Endothelial cell of umbilical vein (primary cell): ENCODE measurements at regions not wholly inside any gene's neighbourhood (a gene's known extent, or its start where the extent isn't known, plus 50 kb on each side); places are given as distances from the start of the nearest gene placed in this dataset.

Experiments used
- BruUV-seq: library from RNA; stranded (reverse); fragments of 400-500 nt; replicated peaks from 2 replicates; lab custom pipeline; 2021; lab: Mats Ljungman, UMichigan
- CTCF ChIA-PET: fragments of 300-600, 350-600 bp; sonication (Branson Sonifier 250); formaldehyde crosslinking; loops from one replicate; lab custom pipeline; 2021; ENCODE audit warnings: antibody characterized with exemption, inconsistent platforms; lab: Charles Lee
- POLR2A ChIA-PET: fragments of 300-600, 350-600 bp; sonication (Branson Sonifier 250); formaldehyde crosslinking; loops from one replicate; lab custom pipeline; 2021; ENCODE audit warnings: antibody characterized with exemption, inconsistent platforms; lab: Charles Lee
- DNase-seq: peaks from one replicate; pipeline ENCODE4 v3.0.0-alpha.2; 2011; ENCODE audit warnings: low read depth, low spot score
- FAIRE-seq: peaks from 2 replicates; lab custom pipeline; 2011; peaks lifted over from hg19 to GRCh38; lab: Jason Lieb, UNC
- H2AFZ ChIP-seq: 2 replicates; pipeline ENCODE4 v1.6.0; 2012; ENCODE audit warnings: low read depth, low read length, control low read depth, inconsistent platforms
- H3K27ac ChIP-seq: 2 replicates; pipeline ENCODE4 v1.5.1; 2011; ENCODE audit warnings: low read depth, mild to moderate bottlenecking, control low read depth, low read length, moderate library complexity; ENCODE audit not compliant: insufficient read depth
- H3K27me3 ChIP-seq, 2 experiments: 2 replicates each; pipeline versions ENCODE4 v1.6.0 to v1.6.1; 2011; ENCODE audit warnings: low read length in 2 of 2, mixed read lengths in 1 of 2; ENCODE audit not compliant: control insufficient read depth in 2 of 2, insufficient read depth in 2 of 2
- H3K36me3 ChIP-seq, 2 experiments: 2 replicates in 1 of 2; 3 replicates in 1 of 2; pipeline ENCODE4 v1.5.1; 2011; ENCODE audit warnings: low read length in 2 of 2, mild to moderate bottlenecking in 1 of 2, moderate library complexity in 1 of 2; ENCODE audit not compliant: control insufficient read depth in 2 of 2, insufficient read depth in 2 of 2; ENCODE audit errors: extremely low read depth in 1 of 2
- H3K4me1 ChIP-seq: 3 replicates; pipeline ENCODE4 v1.5.1; 2011; ENCODE audit warnings: mild to moderate bottlenecking, low read length; ENCODE audit not compliant: control insufficient read depth, insufficient read depth; ENCODE audit errors: extremely low read depth
- H3K4me2 ChIP-seq: 2 replicates; pipeline ENCODE4 v1.6.1; 2011; ENCODE audit warnings: low read length, control low read depth, mixed read lengths; ENCODE audit not compliant: insufficient read depth
- H3K4me3 ChIP-seq, 3 experiments: fragments of 200-600 bp in 1 of 3; sonication (generic), shearing (Covaris generic) in 1 of 3; replicated peaks in 1 of 3; 2 replicates each; pipeline ENCODE4 v1.5.1; 2011 to 2016; ENCODE audit warnings: control low read depth in 3 of 3, low read length in 3 of 3, mild to moderate bottlenecking in 2 of 3, inconsistent platforms in 1 of 3, low read depth in 1 of 3, moderate library complexity in 1 of 3; ENCODE audit not compliant: insufficient read depth in 1 of 3
- H3K79me2 ChIP-seq: 2 replicates; pipeline ENCODE4 v1.6.0; 2012; ENCODE audit warnings: low read length, inconsistent platforms; ENCODE audit not compliant: control insufficient read depth, insufficient read depth
- H3K9ac ChIP-seq: replicated peaks from 2 replicates; pipeline ENCODE3; 2011; ENCODE audit warnings: low read length, control low read depth; ENCODE audit not compliant: insufficient read depth; ENCODE audit errors: extremely low read depth
- H3K9me1 ChIP-seq: replicated peaks from 3 replicates; pipeline ENCODE4 v1.6.0; 2011; ENCODE audit warnings: mild to moderate bottlenecking, low read length; ENCODE audit not compliant: control insufficient read depth, insufficient read depth; ENCODE audit errors: extremely low read depth
- H3K9me3 ChIP-seq: replicated peaks from 2 replicates; pipeline ENCODE4 v1.5.1; 2012; ENCODE audit warnings: low read length, inconsistent platforms; ENCODE audit not compliant: control insufficient read depth, insufficient read depth
- H4K20me1 ChIP-seq: replicated peaks from 2 replicates; pipeline ENCODE3; 2011; ENCODE audit warnings: mild to moderate bottlenecking, low read length; ENCODE audit not compliant: control insufficient read depth, insufficient read depth; ENCODE audit errors: extremely low read depth
- EZH2 ChIP-seq: IDR thresholded peaks from 2 replicates; pipeline ENCODE4 v1.6.1; 2012; ENCODE audit warnings: borderline replicate concordance, low read depth, mild to moderate bottlenecking, moderate library complexity, low read length, inconsistent platforms; ENCODE audit not compliant: severe bottlenecking
- FOS ChIP-seq: IDR thresholded peaks from 2 replicates; pipeline ENCODE4 v1.6.1; 2011; ENCODE audit warnings: mild to moderate bottlenecking, low read length, moderate library complexity, borderline replicate concordance; ENCODE audit not compliant: insufficient read depth
- GATA2 ChIP-seq: IDR thresholded peaks from 2 replicates; pipeline ENCODE4 v1.7.0; 2011; ENCODE audit warnings: low read depth, mild to moderate bottlenecking, moderate library complexity, mixed read lengths, low read length; ENCODE audit not compliant: insufficient read length, insufficient read depth
- JUN ChIP-seq: IDR thresholded peaks from 2 replicates; pipeline ENCODE4 v1.6.1; 2011; ENCODE audit warnings: borderline replicate concordance, low read depth; ENCODE audit not compliant: insufficient read length, insufficient read depth
- MYC ChIP-seq: IDR thresholded peaks from one replicate; pipeline ENCODE4 v1.6.1; 2011; ENCODE audit warnings: mild to moderate bottlenecking, low read depth, low read length
- POLR2A ChIP-seq: IDR thresholded peaks from 2 replicates; pipeline ENCODE4 v1.6.1; 2012; ENCODE audit warnings: low read depth, mild to moderate bottlenecking, control low read depth, low read length
- POLR2AphosphoS5 ChIP-seq: IDR thresholded peaks from 2 replicates; pipeline ENCODE4 v1.6.1; 2012; ENCODE audit warnings: low read depth, mild to moderate bottlenecking, control low read depth, low read length, moderate library complexity; ENCODE audit not compliant: insufficient read depth
- dilution Hi-C: fragments of 300-500 bp; cut with MboI; formaldehyde crosslinking; loops from one replicate; pipeline ENCODE4 v1.15.0; 2019; ENCODE audit warnings: low sequenced_read_pairs; ENCODE audit not compliant: extremely low pct_ligation_motif_present
- intact Hi-C: fragments of 100-400 bp; cut with micrococcal nuclease; formaldehyde crosslinking; loops from one replicate; pipeline ENCODE4 v1.10.0; 2022
- TF ChIP-seq, protein P1 (sequence below), 2 donors: IDR thresholded peaks; 1 replicate in 1 of 2; 2 replicates in 1 of 2; pipeline ENCODE4 v1.5.1; 2011; ENCODE audit warnings: low read length in 2 of 2, mild to moderate bottlenecking in 2 of 2, moderate library complexity in 2 of 2, control low read depth in 1 of 2, inconsistent platforms in 1 of 2, low read depth in 1 of 2; ENCODE audit not compliant: insufficient read depth in 1 of 2; ENCODE audit errors: extremely low read depth in 1 of 2
- TF ChIP-seq, protein P2 (sequence below): IDR thresholded peaks from 2 replicates; pipeline ENCODE4 v1.6.1; 2011; ENCODE audit not compliant: insufficient read depth, insufficient read length

DNA sequence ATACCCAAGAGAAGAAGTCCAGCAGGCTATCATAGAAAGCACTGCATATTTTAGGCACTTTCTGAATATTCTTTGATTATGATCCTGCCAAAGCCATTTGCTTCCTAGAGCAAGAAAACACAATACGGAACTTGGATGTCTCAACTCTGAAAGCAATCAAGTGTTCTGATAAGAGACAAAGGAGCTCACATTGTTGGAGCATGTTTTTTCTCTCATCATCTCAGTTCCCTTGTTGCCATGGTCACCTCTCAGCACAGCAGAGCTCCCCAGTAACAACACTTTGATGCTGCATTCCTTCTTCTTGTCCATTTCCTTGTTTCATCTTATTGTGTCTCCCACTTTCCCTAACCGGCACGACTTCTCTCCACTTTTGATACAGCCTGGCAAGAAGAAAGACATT, 168.7 kb upstream of the FUT9 start:
- DNase-seq, result no peak

More for the DNA sequence above, 168.7 kb upstream of the FUT9 start:
- H3K27me3 ChIP-seq, result no peaks in the 10 kb centered on the region
- H3K9me1 ChIP-seq, result no peaks in the 10 kb centered on the region
- H3K4me2 ChIP-seq, result no peak overlapping the region
- dilution Hi-C loops, result no loop called here
- H2AFZ ChIP-seq, result no peak overlapping the region
- H3K9me3 ChIP-seq, result no peaks in the 10 kb centered on the region
- POLR2A ChIA-PET, result no interaction called here
- no peaks in the 10 kb centered on the region for H3K4me1 ChIP-seq
- H3K36me3 ChIP-seq, result no peaks in the 10 kb centered on the region
- H3K9ac ChIP-seq, result no peak overlapping the region
- no peaks in the 10 kb centered on the region for H3K79me2 ChIP-seq
- no peak for FAIRE-seq
- TF ChIP-seq, protein P1, sequence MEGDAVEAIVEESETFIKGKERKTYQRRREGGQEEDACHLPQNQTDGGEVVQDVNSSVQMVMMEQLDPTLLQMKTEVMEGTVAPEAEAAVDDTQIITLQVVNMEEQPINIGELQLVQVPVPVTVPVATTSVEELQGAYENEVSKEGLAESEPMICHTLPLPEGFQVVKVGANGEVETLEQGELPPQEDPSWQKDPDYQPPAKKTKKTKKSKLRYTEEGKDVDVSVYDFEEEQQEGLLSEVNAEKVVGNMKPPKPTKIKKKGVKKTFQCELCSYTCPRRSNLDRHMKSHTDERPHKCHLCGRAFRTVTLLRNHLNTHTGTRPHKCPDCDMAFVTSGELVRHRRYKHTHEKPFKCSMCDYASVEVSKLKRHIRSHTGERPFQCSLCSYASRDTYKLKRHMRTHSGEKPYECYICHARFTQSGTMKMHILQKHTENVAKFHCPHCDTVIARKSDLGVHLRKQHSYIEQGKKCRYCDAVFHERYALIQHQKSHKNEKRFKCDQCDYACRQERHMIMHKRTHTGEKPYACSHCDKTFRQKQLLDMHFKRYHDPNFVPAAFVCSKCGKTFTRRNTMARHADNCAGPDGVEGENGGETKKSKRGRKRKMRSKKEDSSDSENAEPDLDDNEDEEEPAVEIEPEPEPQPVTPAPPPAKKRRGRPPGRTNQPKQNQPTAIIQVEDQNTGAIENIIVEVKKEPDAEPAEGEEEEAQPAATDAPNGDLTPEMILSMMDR (IDR thresholded peaks at IDR 0.05; ENCODE audit: extremely low read depth in 1 of 2, insufficient read depth in 1 of 2, low read depth in 1 of 2, low read length in 2 of 2), result no peak
- TF ChIP-seq MYC, result no peak
- TF ChIP-seq FOS, result no peak
- no peak for TF ChIP-seq POLR2AphosphoS5
- TF ChIP-seq, protein P2, sequence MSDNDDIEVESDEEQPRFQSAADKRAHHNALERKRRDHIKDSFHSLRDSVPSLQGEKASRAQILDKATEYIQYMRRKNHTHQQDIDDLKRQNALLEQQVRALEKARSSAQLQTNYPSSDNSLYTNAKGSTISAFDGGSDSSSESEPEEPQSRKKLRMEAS, result no peak
- no peak for TF ChIP-seq JUN
- no peak for TF ChIP-seq GATA2
- no peak for TF ChIP-seq POLR2A
- TF ChIP-seq EZH2, result no peak
- CTCF ChIA-PET, result interaction anchor here (1.5 kb wide), 1 partner anchor 9 kb away, joined by 3 read pairs; no protein-coding TSS in a partner anchor
- intact Hi-C loops, result no loop called here
- H4K20me1 ChIP-seq, result no peaks in the 10 kb centered on the region
- H3K27ac ChIP-seq, result no peak overlapping the region
- H3K4me3 ChIP-seq, result no peak overlapping the region
- BruUV-seq, result no TSS peak
